WTC11 (cell line): ENCODE measurements at regions not wholly inside any gene's neighbourhood (a gene's known extent, or its start where the extent isn't known, plus 50 kb on each side); places are given as distances from the start of the nearest gene placed in this dataset.

Experiments
- ATAC-seq: fragments of 200-7000 bp; cut with Tn5 transposase; 2 replicates; pipeline ENCODE4 v1.10.0; 2021; ENCODE audit warnings: mild to moderate bottlenecking, moderate library complexity
- CTCF ChIA-PET: fragments of 300-600 bp; sonication (Branson Sonifier 250); formaldehyde crosslinking; loops from one replicate; lab custom pipeline; 2021; ENCODE audit warnings: antibody characterized with exemption; lab: Charles Lee
- POLR2A ChIA-PET: fragments of 350-600 bp; sonication (Branson Sonifier 250); formaldehyde crosslinking; loops from one replicate; lab custom pipeline; 2021; ENCODE audit warnings: antibody characterized with exemption; lab: Charles Lee
- DNase-seq: peaks from one replicate; pipeline ENCODE4 v3.0.0; 2021; ENCODE audit warnings: low spot score
- H3K27ac Mint-ChIP-seq: 2 replicates; pipeline ENCODE4 v1.8.0; 2021; ENCODE audit warnings: mixed read lengths
- H3K27me3 Mint-ChIP-seq: 2 replicates; pipeline ENCODE4 v1.8.0; 2021; ENCODE audit warnings: low read depth, mild to moderate bottlenecking, moderate library complexity, mixed read lengths
- H3K36me3 Mint-ChIP-seq: 2 replicates; pipeline ENCODE4 v1.8.0; 2021; ENCODE audit warnings: mixed read lengths
- H3K4me1 Mint-ChIP-seq: 2 replicates; pipeline ENCODE4 v1.8.0; 2022; ENCODE audit warnings: mixed read lengths
- H3K4me3 Mint-ChIP-seq: 2 replicates; pipeline ENCODE4 v1.8.0; 2021; ENCODE audit warnings: mild to moderate bottlenecking, moderate library complexity, mixed read lengths
- H3K9me3 Mint-ChIP-seq: 2 replicates; pipeline ENCODE4 v1.8.0; 2021; ENCODE audit warnings: mixed read lengths
- ATF6 ChIP-seq: sonication (generic); formaldehyde crosslinking; IDR thresholded peaks from 2 replicates; pipeline ENCODE4 v1.8.1; 2023; ENCODE audit warnings: mild to moderate bottlenecking, missing genetic modification reagents
- CBFB ChIP-seq: sonication (generic); formaldehyde crosslinking; IDR thresholded peaks from 2 replicates; pipeline ENCODE4 v1.8.1; 2022; ENCODE audit warnings: mild to moderate bottlenecking, low read depth, missing genetic modification reagents
- CDX4 ChIP-seq: fragments of 250-450 bp; sonication (Bioruptor Pico); IDR thresholded peaks from 2 replicates; pipeline ENCODE4 v1.9.0; 2021; ENCODE audit warnings: moderate library complexity, mild to moderate bottlenecking, inconsistent platforms, borderline replicate concordance
- MAX ChIP-seq: sonication (generic); formaldehyde crosslinking; IDR thresholded peaks from 2 replicates; pipeline ENCODE4 v1.8.0; 2022; ENCODE audit warnings: mild to moderate bottlenecking, missing genetic modification reagents
- NR1H2 ChIP-seq: sonication (generic); formaldehyde crosslinking; IDR thresholded peaks from 2 replicates; pipeline ENCODE4 v1.9.0; 2021; ENCODE audit warnings: mild to moderate bottlenecking, moderate library complexity, missing genetic modification reagents
- OVOL2 ChIP-seq: fragments of 250-450 bp; sonication (Bioruptor Pico); IDR thresholded peaks from 2 replicates; pipeline ENCODE4 v1.9.0; 2021; ENCODE audit warnings: mild to moderate bottlenecking, borderline replicate concordance
- PRDM15 ChIP-seq: sonication (generic); formaldehyde crosslinking; IDR thresholded peaks from 2 replicates; pipeline ENCODE4 v1.8.0; 2022; ENCODE audit warnings: missing genetic modification reagents
- RELA ChIP-seq: sonication (generic); formaldehyde crosslinking; IDR thresholded peaks from 2 replicates; pipeline ENCODE4 v1.8.1; 2022; ENCODE audit warnings: missing genetic modification reagents, mild to moderate bottlenecking, borderline replicate concordance
- SMAD3 ChIP-seq: sonication (generic); formaldehyde crosslinking; IDR thresholded peaks from 2 replicates; pipeline ENCODE4 v1.8.0; 2022; ENCODE audit warnings: missing genetic modification reagents, mild to moderate bottlenecking, borderline replicate concordance
- SP1 ChIP-seq: sonication (generic); formaldehyde crosslinking; conservative IDR thresholded peaks from 2 replicates; pipeline ENCODE4 v1.8.1; 2022; ENCODE audit warnings: missing genetic modification reagents
- TCF7 ChIP-seq: sonication (generic); formaldehyde crosslinking; IDR thresholded peaks from 2 replicates; pipeline ENCODE4 v1.8.0; 2022; ENCODE audit warnings: mild to moderate bottlenecking, low read depth, missing genetic modification reagents, moderate library complexity
- USF1 ChIP-seq: sonication (generic); formaldehyde crosslinking; IDR thresholded peaks from 2 replicates; pipeline ENCODE4 v1.8.0; 2022; ENCODE audit warnings: mild to moderate bottlenecking, missing genetic modification reagents
- ZBTB43 ChIP-seq: sonication (generic); formaldehyde crosslinking; IDR thresholded peaks from 2 replicates; pipeline ENCODE4 v1.8.1; 2023; ENCODE audit warnings: mild to moderate bottlenecking, missing genetic modification reagents
- ZNF121 ChIP-seq: sonication (generic); formaldehyde crosslinking; IDR thresholded peaks from 2 replicates; pipeline ENCODE4 v1.8.0; 2023; ENCODE audit warnings: missing genetic modification reagents
- ZSCAN18 ChIP-seq: fragments of 250-450 bp; sonication (Bioruptor Pico); IDR thresholded peaks from 2 replicates; pipeline ENCODE4 v2.1.2; 2022; ENCODE audit warnings: mild to moderate bottlenecking, moderate library complexity

GRCh38 chr12:114876968-114877680, 193.1 kb upstream of the TBX3 start:
- DNase-seq (no peak), ATAC-seq (no peak)
- Mint-ChIP-seq H3K4me1 (peaks cover 7% of the 10 kb centered on the region; the same call in 1 of the 2 replicates), H3K27me3 (no peaks in the 10 kb centered on the region), H3K9me3 (no peaks in the 10 kb centered on the region), H3K4me3 (no peak overlapping the region), H3K36me3 (no peaks in the 10 kb centered on the region), H3K27ac (no peak overlapping the region)
- CTCF ChIA-PET = no interaction called here
- no peak for TF ChIP-seq ZSCAN18
- TF ChIP-seq OVOL2 (CRISPR knock-in tag) = no peak
- POLR2A ChIA-PET = no interaction called here

GRCh38 chr12:114875313-114875712, 191.3 kb upstream of the TBX3 start:
- CTCF ChIA-PET = no interaction called here
- Mint-ChIP-seq H3K27me3 (no peaks in the 10 kb centered on the region), H3K27ac (no peak overlapping the region), H3K4me1 (peaks cover 7% of the 10 kb centered on the region; the same call in 1 of the 2 replicates), H3K36me3 (no peaks in the 10 kb centered on the region), H3K9me3 (no peaks in the 10 kb centered on the region), H3K4me3 (no peak overlapping the region)
- no peak for DNase-seq
- POLR2A ChIA-PET = no interaction called here
- TF ChIP-seq NR1H2 (CRISPR knock-in tag) = no peak
- no peak for TF ChIP-seq CBFB
- no peak for TF ChIP-seq SP1 (CRISPR knock-in tag)
- TF ChIP-seq SMAD3 = no peak
- no peak for TF ChIP-seq MAX (CRISPR knock-in tag)
- TF ChIP-seq CDX4 = no peak
- no peak for TF ChIP-seq USF1 (CRISPR knock-in tag)
- TF ChIP-seq OVOL2 (CRISPR knock-in tag) = no peak
- ATAC-seq = no peak

GRCh38 chr12:114873656-114874055, 189.7 kb upstream of the TBX3 start:
- POLR2A ChIA-PET = no interaction called here
- peaks cover 10% of the 10 kb centered on the region for H3K4me1 Mint-ChIP-seq
- CTCF ChIA-PET = no interaction called here

More at GRCh38 chr12:114873656-114874055, 189.7 kb upstream of the TBX3 start:
- TF ChIP-seq ATF6 (no peak), TCF7 (CRISPR knock-in tag) (no peak), CBFB (no peak), PRDM15 (CRISPR knock-in tag) (no peak), ZNF121 (CRISPR knock-in tag) (no peak), ZBTB43 (CRISPR knock-in tag) (no peak), RELA (CRISPR knock-in tag) (no peak)
- TF ChIP-seq, all 79 proteins: peak for 0
- H3K4me3 Mint-ChIP-seq = no peak overlapping the region
- ATAC-seq = no peak
- no peaks in the 10 kb centered on the region for H3K27me3 Mint-ChIP-seq
- no peaks in the 10 kb centered on the region for H3K9me3 Mint-ChIP-seq
- no peak overlapping the region for H3K27ac Mint-ChIP-seq
- H3K36me3 Mint-ChIP-seq = no peaks in the 10 kb centered on the region
- DNase-seq = no peak
